ENCODE measurements at regions not wholly inside any gene's neighbourhood (a gene's known extent, or its start where the extent isn't known, plus 50 kb on each side); places are given as distances from the start of the nearest gene placed in this dataset.

GRCh38 chr5:98458004-98458403 lies 315.5 kb upstream of the RGMB start:
- TF ChIP-seq CTCF (IDR thresholded peaks at IDR 0.05; ENCODE audit: insufficient read depth, low read length) (no peak), POLR2AphosphoS5 (IDR thresholded peaks at IDR 0.05; ENCODE audit: low read depth) (no peak), REST (IDR thresholded peaks at IDR 0.05; ENCODE audit: insufficient replicate concordance, low read depth) (no peak)
